SK-N-SH treated with all-trans-retinoic acid at 6 μM for 48 hours (cell line): ENCODE measurements at regions not wholly inside any gene's neighbourhood (a gene's known extent, or its start where the extent isn't known, plus 50 kb on each side); places are given as distances from the start of the nearest gene placed in this dataset.

ENCODE experiments used
- PATZ1 ChIP-seq: fragments of 250-450 bp; sonication (Bioruptor Pico); IDR thresholded peaks from 2 replicates; pipeline ENCODE4 v1.8.0; 2020; ENCODE audit warnings: mild to moderate bottlenecking, moderate library complexity, borderline replicate concordance
- RARB ChIP-seq: fragments of 250-450 bp; sonication (Bioruptor Pico); IDR thresholded peaks from 2 replicates; pipeline ENCODE4 v1.8.0; 2021; ENCODE audit warnings: mild to moderate bottlenecking, moderate library complexity

- TF ChIP-seq RARB (CRISPR knock-in tag) (no peak), PATZ1 (CRISPR knock-in tag) (no peak)
Measured at GRCh38 chr4:27360131-27360530, 499.5 kb downstream of the STIM2 start.
